Fibroblast of skin of scalp (primary cell): ENCODE measurements at regions not wholly inside any gene's neighbourhood (a gene's known extent, or its start where the extent isn't known, plus 50 kb on each side); places are given as distances from the start of the nearest gene placed in this dataset.
"Not testable (repeated sequence)": the region's sequence is repeated elsewhere in the genome, so short reads cannot be mapped to it uniquely, and the experiment has no call there.

Experiments used
- DNase-seq: peaks from one replicate; pipeline ENCODE4 v3.0.0-alpha.2; 2013

GRCh38 chr7:149600669-149601330 lies 103.2 kb upstream of the ZNF746 start:
- DNase-seq = not testable (repeated sequence)

- no peak for DNase-seq
Observed at GRCh38 chr7:149599636-149600206, 102.1 kb upstream of the ZNF746 start.

- DNase-seq = peak; percentile 27
Observed at GRCh38 chr7:149598721-149599308, 101.2 kb upstream of the ZNF746 start.

GRCh38 chr7:149597789-149598188 lies 100.2 kb upstream of the ZNF746 start:
- not testable (repeated sequence) for DNase-seq

- no peak for DNase-seq
Observed at GRCh38 chr7:149595541-149595940, 97.9 kb upstream of the ZNF746 start.

DNA sequence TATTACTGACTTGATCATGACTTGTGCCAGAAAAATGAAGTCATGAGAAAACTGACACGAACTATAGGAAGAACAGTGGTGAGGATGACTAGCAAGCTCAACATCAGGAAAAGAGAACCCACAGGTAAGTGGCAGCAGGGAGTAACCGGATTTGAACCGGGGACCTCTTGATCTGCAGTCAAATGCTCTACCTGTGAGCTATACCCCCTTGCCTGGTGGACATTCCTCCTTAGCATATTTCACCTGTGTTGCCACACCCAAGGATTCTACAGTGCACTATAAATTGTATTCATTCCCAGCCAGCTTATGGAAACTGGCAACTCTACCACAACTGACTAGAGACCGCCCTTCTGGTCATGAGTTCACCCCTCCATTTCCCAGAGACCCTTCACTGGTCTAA lies 97.5 kb upstream of the ZNF746 start:
- no peak for DNase-seq

DNA sequence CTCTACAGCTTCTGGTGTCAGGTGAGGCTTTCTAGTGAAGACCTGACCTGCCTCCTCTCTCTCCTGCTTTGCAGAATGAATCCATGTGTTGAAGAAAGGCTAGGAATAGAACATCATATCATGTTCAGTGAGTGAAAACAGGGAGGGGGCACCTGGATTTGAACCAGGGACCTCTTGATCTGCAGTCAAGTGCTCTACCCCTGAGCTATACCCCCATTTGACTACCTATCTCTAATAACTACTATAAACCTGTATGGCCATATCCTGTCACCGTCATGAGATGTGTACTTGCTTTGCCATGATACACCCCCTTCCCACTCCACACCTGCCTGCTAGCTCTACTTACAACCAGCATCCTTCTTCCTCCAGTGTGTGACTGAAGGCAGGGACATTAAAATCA lies 91.3 kb upstream of the ZNF746 start:
- DNase-seq = no peak

DNA sequence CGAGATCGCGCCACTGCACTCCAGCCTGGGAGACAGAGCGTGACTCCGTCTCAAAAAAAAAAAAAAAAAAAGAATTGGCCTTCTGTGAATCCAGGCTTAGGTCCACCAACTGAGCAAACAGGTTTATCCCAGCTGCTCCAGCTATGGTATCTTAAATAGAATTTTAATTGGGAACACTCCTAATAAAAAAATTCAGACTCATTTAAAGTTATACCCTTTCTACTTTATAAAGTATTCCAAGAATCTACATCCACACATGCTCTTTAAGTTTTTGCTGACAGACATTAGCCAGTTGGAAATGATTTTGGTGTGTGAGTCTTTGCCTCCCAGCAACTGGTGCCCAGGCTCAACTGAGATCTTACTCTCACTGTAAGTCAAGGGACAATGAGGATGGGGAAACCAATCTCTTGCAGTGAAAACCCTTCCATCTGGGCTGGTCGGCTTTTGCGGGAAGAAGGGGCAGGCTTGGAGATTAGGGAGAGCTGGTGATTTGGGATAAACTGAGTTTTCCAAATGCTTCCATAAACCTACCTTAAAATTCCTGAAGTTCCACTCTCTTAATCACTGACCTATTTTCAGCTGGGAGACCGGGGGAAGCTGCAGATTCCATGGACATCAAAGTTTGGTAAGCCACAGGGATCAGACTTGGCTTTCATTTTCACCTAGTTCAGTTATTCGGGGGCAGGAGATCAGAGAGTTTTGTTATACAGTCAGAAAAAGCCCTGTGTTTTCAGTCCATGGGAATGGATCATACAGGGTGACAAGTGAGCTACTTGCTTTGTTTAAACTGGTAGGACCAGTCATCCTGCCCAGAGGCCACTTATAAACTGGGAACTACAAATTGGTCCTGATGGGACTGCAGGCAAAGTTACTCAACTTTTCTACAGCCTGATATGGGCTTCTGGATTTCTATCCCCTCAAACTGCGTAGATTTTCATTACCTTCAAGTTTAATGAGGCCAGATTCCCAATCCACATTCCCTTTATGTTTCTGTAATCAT lies 89.3 kb upstream of the ZNF746 start:
- DNase-seq = peak; percentile 12

GRCh38 chr7:149584530-149584929 lies 86.9 kb upstream of the ZNF746 start:
- DNase-seq = no peak

- DNase-seq = no peak
Observed at GRCh38 chr7:149584009-149584408, 86.4 kb upstream of the ZNF746 start.

- no peak for DNase-seq
Observed at GRCh38 chr7:149580328-149580727, 82.7 kb upstream of the ZNF746 start.

DNA sequence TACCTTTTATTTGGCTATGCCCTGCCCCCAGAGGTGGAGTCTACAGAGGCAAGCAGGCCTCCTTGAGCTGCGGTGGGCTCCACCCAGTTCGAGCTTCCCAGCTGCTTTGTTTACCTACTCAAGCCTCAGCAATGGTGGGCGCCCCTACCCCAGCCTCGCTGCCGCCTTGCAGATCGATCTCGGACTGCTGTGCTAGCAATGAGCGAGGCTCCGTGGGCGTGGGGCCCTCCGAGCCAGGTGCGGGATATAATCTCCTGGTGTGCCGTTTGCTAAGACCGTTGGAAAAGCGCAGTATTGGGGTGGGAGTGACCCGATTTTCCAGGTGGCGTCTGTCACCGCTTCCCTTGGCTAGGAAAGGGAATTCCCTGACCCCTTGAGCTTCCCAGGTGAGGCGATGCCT lies 81.8 kb upstream of the ZNF746 start:
- DNase-seq = not testable (repeated sequence)

DNA sequence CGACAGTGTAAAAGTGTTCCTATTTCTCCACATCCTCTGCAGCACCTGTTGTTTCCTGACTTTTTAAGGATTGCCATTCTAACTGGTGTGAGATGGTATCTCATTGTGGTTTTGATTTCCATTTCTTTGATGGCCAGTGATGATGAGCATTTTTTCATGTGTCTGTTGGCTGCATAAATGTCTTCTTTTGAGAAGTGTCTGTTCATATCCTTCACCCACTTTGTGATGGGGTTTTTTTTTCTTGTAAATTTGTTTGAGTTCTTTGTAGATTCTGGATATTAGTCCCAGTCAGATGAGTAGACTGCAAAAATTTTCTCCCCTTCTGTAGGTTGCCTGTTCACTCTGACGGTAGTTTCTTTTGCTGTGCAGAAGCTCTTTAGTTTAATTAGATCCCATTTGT lies 76.8 kb upstream of the ZNF746 start:
- not testable (repeated sequence) for DNase-seq

- no peak for DNase-seq
Observed at GRCh38 chr7:149573519-149573918, 75.9 kb upstream of the ZNF746 start.

GRCh38 chr7:149572920-149573319 lies 75.3 kb upstream of the ZNF746 start:
- not testable (repeated sequence) for DNase-seq

DNA sequence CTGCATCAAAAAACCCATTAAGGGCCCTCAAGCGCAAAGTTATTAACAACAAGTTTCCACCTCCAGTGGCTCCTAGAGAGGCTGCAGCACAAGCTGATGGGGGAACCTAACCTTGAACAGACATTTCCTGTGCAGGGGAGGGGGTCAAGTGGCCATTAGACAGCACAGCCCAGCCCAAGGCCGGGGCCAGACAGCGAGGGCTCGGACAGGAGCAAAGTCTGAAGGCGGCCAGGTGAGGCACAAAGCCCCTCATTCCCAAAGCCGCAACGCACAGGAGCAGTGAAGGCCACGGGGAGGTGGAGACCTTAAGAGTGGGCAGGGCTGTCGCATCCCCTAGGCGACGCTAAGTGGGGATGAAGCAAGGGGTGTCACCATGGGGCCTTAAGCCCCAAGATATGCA lies 73.2 kb upstream of the ZNF746 start:
- no peak for DNase-seq

DNA sequence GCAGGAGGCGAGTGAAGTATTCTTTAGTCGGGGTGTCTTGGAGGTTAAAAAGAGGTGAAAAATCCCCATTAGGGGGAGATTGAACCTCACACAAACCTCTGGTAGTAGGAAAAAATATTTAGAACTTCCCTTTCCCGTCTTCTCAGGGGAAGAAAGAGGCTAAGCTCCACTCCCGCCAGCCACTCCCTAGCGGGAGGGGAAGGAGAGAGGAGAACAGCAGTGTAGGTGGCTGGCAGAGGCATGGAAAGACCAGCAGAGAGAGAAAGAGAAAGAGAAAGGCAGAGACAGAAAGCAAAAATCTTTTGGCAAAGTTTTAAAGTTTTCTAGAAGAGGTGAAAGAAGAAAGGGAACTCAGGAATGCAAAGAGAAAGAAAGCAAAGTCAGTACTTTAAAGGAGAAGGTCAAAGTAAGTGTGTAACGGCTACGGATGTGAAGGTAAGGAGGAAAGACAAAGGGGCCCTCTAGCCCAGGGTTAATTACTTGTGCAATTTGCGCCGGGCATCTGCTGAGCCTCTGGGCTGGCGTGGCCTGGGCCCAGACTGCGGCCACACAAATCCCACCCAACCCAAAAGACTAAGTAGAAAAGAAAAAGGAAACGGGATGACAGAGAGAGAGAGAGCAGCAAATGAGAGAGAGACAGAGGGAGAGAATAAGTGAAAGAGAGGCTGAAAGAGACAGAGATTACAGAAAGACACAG lies 72.3 kb upstream of the ZNF746 start:
- DNase-seq = no peak

DNA sequence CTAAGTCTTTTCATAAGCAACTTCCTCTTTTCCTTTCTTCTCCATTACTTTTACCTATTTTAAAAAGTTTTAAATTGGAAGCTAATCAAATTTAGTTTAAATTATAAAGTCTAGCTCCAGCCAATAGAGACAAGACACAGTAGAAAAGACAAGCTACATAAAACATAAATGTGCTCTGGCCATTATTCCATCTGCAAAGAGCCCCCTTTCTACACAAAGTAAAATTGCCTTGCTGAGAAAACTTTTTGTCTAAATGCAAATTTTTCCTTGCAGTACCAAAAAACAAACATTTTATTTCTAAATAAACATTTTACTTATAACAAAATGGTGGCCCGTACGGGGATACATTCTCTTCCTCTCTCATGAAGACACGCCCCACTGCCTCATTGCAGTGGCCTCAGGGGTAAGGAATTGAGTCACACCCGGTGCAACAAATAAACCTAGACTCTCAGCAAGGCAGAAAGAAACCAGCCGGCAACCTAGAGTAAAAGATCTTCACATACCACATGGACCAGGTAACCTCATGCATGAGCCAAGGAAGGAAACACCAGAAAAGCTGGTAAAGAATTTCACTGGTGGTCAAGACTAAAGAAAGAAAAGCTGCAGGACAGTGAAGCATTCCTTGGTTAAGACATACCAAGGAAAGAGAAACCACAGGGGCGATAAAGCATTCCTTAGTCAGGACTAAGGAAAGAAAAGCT lies 71.6 kb upstream of the ZNF746 start:
- DNase-seq = peak; percentile 57

DNA sequence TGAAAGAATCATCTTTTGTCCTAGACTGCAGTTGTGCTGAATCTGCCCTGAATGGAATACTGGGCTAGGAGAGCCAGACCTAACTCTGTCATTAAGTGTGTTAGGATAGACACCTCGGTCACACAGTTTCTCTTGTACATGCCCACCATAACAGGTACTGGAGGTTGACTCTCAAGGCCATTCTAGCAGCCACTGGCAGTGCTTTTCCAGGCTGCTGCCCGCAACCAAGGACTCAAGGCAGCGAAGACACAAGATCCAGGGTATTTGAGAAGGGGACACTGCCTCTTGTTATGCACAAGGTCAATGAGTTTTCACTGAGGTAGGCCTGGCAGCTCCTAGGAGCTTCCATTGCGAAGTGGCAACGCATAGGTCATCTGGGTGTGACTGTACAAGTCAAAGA lies 70.6 kb upstream of the ZNF746 start:
- DNase-seq = no peak

- no peak for DNase-seq
Observed at GRCh38 chr7:149566103-149566502, 68.5 kb upstream of the ZNF746 start.

DNA sequence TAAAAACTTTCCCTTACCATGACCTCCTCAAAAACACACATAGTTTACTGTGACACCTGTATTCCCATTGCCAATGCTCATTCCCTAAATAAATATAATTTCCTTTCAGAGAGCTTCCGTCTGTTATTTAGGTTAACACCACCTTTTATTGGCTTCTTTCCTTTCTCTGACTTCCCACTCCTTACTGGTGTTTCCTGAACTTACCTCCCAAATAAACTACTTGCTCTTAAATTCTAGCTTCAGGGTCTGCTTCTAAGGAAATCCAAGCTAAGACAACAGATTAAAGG lies 67.4 kb upstream of the ZNF746 start:
- DNase-seq = no peak
